GM21786 (cell line): ENCODE measurements at regions not wholly inside any gene's neighbourhood (a gene's known extent, or its start where the extent isn't known, plus 50 kb on each side); places are given as distances from the start of the nearest gene placed in this dataset.

Experiments used
- ATAC-seq: cut with Tn5 transposase; IDR thresholded peaks from one replicate; pipeline ENCODE4 v1.9.1; 2021; ENCODE audit not compliant: unreplicated experiment

DNA sequence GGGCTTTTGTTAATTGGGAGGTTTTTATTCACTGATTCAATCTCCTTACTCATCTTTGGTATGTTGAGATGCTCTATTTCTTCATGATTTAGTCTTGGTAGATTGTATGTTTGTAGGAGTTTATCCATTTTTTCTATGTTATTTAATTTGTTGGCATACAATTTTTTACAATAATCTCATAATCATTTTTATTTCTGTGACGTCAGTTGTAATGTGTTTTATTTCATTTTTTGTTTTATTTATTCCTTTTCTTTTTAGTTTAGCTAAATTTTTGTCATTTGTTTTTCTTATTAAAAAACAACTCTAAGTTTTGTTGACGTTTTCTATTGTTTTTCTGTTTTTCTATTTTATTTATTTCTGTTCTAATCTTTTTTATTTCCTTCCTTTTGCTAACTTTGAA lies 389.8 kb downstream of the HS3ST3B1 start:
- no peak for ATAC-seq

GRCh38 chr17:14688134-14688533 lies 387.3 kb downstream of the HS3ST3B1 start:
- ATAC-seq, result no peak

DNA sequence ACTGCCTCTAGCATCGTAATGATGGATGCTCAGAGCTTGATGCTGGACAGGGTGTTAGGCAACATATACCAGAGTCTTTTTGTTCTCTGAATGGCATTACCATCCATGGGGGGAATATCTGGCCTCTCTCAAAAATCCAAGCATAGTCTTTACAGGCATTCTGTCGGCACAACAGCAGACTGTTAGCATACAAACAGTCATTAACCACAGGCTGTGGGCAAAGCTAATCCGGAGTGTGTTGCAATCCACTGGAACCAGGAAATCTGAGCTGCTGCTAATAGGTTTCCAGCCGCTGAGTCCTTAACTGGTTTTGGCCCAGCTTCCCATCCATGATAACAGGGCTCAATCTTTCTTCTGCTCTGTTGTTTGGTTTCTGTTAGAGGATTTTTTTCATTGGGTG lies 371.9 kb downstream of the HS3ST3B1 start:
- ATAC-seq, result no peak

- no peak for ATAC-seq
These were observed 370.0 kb downstream of the HS3ST3B1 start for GRCh38 chr17:14670861-14671260.

GRCh38 chr17:14664511-14664910 lies 363.6 kb downstream of the HS3ST3B1 start:
- no peak for ATAC-seq

DNA sequence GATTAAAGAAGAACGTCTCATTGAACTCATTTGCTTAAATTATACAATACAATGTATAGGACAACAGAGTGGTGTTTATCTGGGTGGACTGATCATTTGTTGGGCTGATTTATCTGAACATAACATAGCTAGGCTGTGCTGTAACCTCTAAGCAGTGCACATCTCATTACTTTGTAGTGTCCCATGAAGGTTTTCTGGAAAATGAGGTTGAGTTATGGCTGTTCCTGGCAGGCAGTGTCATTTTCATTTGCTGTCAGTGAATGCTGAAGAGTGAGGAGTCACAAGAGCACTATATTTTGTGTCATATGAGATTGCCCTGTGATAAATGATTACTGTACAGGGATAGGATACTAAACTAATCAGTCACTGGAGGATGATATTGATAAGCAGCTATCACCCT lies 340.2 kb downstream of the HS3ST3B1 start:
- no peak for ATAC-seq

- ATAC-seq, result no peak
These were observed 336.4 kb downstream of the HS3ST3B1 start for GRCh38 chr17:14637260-14637659.

DNA sequence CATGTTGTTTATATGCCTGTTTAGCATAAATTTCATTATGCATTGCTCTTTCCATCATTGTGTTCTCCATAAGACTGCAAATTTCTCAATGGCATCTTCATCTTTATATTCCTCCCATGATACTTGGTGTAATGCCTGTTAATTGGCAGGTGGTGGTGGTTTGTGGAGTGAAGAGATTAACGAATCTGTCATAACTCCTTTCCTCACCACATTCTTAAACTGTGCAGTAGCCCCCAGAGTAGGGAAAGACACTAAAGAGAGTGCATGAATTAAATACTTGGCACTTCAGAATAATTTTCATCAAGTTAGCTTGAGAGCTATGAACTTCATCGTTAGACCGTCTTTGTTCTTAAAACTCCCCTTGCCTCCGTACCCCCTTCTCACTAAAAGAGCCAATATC lies 329.7 kb downstream of the HS3ST3B1 start:
- ATAC-seq, result no peak

DNA sequence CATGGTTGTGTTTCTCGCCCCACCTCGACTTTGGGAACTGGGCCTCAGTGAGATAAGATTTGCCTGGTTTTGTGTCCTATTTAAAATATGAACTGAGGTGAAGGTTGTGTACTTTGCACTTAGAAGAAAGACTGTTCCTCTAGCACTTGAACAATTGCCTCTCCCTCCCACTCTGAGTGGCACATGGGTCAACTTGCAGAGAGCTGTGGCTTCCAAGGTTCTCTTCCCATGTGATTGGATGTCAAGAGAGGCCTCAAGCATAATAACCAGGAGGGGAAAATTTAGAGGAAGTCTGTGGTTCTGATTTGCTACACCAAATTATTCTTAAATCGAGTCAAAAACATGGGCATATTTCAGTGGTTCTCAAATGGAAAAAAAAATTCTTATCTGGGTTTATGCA lies 329.2 kb downstream of the HS3ST3B1 start:
- ATAC-seq, result no peak

- ATAC-seq, result no peak
These were observed 321.8 kb downstream of the HS3ST3B1 start for GRCh38 chr17:14622615-14623101.

GRCh38 chr17:14621826-14622614 lies 321.1 kb downstream of the HS3ST3B1 start:
- no peak for ATAC-seq

DNA sequence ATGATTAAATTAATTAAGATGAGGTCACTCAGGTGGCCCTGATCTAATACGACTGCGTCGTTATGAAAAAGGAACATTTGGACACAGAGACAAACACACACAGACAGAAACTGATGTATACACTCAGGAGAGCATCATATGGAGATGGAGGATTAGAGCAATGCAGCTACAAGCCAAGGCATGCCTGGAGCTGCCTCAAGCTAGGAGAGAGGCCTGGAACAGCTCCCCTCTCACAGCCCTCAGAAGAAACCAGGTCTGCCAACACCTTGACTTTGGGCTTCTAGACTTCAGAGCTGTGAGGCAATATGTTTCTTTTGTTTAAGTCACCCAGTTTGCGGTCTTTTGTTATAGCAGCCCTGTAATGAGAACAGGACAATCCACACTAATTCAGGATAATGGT lies 318.9 kb downstream of the HS3ST3B1 start:
- ATAC-seq, result no peak

DNA sequence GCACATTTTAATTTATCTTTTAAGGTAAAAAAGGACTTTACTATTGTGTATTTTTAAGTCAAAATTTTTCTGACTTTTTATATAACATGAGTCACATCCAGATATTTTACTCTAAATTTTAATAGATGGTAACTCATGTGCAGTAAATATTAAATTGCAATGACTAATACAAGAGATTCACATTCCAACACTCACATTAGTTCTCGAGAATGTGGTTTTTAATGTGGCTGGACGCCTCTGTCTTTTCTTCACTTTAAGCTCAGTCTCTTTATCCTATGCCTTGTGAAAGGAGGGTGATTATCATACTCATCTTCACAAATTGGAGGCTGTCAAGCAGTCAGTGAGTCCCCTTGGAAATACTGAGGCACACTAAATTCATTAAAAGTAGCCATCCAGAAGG lies 315.6 kb downstream of the HS3ST3B1 start:
- no peak for ATAC-seq

GRCh38 chr17:14605267-14605599 lies 304.4 kb downstream of the HS3ST3B1 start:
- ATAC-seq, result no peak

DNA sequence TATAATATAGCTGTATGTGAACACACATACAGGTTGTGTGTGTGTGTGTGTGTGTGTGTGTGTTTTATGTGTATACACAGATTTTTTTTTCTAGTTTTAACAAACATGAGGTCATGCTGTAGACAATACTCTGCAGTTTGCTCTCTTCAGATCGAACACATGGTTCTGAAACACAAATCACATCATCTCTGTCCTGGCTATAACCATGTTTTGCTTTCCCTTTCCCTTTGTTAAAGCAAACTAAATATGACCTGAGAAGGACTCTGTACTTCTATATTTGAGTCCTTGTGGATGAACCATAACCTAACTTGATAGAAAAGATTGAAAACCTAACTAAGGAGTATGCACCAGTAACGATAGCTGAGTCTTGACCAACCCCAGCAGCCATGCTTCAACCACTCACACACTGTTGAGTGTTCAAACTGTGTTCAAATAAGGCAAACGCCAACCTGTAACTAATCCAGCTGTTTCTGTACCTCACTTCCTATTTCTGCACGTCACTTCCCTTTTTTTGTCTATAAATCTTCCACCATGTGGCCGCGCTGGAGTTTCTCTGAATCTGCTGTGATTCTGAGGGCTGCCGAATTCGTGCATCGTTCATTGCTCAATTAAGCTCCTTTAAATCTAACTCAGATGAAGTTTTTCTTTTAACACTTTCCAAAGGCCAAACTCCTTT lies 303.8 kb downstream of the HS3ST3B1 start:
- no peak for ATAC-seq

DNA sequence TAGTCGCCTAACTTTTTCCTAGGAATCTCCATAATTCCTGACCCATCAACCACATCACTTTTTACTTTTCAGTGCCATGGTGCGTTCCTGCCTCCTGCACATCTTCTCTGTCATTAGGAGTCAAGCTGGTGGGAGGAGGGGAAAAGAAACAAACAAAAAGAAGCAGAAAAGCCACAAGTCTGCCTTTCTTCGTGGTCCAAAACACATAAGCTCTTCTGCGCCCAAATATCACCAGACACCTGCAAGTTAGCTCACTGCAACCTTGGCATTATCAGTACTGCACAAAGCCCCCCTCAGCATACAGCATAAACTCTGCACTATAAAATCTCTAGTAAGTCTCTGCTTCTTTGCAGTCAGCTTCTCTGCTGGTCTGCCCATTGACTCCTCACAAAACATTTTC lies 295.3 kb downstream of the HS3ST3B1 start:
- ATAC-seq, result no peak

- no peak for ATAC-seq
These were observed 294.8 kb downstream of the HS3ST3B1 start for GRCh38 chr17:14595656-14596055.

DNA sequence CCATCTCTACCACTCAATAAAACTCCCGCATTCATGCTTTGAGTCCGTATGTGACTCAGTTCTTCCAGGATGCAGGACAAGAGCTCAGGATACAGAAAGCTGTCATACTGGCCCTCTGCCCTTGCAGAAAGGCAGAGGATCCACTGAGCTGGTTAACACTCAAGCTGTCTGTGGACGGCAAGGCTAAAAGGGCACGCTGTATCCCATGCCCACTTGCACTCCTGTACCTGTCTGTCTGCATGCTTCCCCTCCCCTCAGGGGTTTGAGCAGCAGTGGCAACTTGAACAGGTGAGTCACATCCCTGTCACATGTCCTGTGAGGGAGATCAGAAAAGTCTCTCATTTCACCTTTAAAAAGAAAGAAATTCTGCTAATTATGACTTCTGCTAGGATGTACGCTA lies 293.8 kb downstream of the HS3ST3B1 start:
- no peak for ATAC-seq

DNA sequence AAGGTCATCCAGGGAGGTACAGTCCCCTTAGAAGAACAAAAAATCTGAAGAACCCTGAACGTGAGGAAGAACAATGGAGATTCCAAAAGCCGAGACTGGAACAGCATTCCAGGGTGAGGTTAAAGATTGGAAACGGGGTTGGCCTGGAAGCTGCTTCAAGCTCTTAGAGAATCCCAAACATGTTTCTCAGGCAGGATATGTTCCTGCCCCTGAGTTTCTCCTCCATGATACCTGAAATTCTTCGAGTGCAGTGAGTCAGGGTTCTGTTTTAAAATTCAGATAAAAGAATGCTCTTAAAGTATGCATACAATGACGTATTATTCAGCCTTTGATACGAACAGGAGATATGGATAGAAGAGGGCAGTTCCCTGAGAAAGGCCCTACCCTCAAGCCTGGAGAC lies 293.1 kb downstream of the HS3ST3B1 start:
- no peak for ATAC-seq

- ATAC-seq, result no peak
These were observed 289.8 kb downstream of the HS3ST3B1 start for GRCh38 chr17:14590459-14591250.

DNA sequence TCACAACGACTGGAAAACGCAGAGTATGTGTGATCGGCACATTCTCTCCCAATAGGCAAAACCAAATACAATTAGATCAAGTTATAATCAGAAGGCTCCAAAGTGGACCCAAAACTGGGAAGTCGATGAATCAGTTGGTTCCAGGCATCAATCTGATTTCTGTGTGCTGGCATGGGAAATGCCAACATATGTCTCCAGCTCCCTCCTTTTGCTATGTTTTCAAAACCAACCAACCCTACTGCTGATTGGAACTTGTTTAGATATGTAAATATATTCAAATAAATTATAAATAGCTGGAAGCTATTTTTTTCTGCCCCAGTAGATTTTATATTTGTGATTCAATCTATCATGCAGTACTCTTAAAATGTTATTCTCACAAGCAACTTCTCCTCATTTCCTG lies 284.2 kb downstream of the HS3ST3B1 start:
- ATAC-seq, result no peak

DNA sequence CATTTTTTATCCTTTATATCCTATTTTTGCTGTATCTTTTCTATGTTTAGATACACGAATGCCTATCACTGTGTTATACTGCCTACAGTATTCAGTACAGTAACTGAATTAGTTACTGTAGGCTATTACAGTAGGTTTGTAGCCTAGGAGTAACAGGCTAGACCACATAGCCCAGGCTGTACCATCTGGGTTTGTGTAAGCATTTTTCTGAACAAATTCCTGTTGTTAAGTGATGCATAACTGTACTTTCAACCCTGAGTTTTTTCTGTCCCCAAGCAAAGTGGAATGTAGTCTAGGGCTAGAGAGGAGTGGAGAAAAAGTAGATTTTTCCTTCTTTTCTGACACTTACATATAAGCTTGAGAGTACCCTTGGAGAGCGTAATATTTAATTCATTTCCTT lies 282.1 kb downstream of the HS3ST3B1 start:
- ATAC-seq, result no peak
